GM21360 (cell line): ENCODE measurements at regions not wholly inside any gene's neighbourhood (a gene's known extent, or its start where the extent isn't known, plus 50 kb on each side); places are given as distances from the start of the nearest gene placed in this dataset.
"Not testable (repeated sequence)": the region's sequence is repeated elsewhere in the genome, so short reads cannot be mapped to it uniquely, and the experiment has no call there.

Source experiments
- ATAC-seq: cut with Tn5 transposase; IDR thresholded peaks from one replicate; pipeline ENCODE4 v1.9.1; 2021; ENCODE audit warnings: mild to moderate bottlenecking, moderate library complexity; ENCODE audit not compliant: unreplicated experiment

DNA sequence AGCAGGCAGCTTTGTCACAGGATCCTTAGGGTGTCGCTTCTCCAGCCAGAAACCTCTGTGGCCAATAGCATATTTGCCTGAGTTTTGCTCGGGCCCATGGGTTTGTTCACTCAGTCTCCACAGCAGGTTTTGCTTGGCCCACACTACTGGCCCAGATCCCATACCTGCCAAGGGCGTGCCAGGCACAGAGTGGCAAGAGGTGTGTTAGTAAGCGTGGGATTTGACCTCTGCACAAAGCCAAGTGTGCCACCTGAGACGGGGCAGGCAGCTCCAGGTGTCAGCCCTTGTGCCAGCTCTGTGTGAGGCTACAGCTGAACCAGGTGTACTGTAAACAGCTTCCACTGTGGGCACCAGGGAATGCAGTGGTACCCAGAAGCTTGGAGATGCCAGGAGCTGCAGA, 2003.0 kb downstream of the C4orf33 start:
- ATAC-seq = no peak

DNA sequence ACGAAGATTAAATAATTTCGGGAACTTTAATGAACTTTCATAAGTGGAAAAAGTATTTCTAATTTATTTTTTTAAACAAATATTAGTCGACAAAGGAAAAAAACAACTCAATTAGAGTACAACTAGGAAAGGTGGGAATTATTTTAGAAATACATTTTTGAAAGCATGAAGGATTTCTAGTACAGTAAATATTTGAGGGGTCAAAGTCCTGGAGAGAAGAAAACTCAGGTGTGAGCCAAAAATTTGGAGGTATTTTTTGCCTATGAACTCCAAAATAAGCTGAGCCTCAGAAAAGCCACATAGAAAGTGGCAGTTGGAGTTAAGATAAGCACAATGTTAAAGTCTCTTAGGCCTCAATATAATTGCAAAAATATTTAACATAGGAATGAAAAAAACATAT, 2017.3 kb downstream of the C4orf33 start:
- ATAC-seq = no peak

DNA sequence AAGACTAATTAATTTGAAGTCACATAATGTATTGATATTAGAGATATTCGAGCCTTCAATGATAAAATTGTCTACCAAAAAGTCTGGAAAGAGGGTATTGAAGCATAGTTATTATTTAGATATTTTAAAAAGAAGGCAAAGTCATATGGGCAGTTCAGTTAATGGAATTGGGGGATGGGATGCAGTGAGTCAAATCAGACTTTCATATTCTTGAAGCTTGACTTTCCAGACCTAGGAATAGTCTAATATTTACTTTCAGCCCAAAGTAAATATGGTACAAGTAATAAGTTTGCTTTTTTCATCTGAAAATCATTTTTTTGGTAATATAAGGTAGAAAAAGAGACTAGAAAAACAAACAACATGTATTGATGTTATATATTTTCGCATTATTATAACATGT, 2017.8 kb downstream of the C4orf33 start:
- no peak for ATAC-seq

GRCh38 chr4:131119661-131120060, 2023.7 kb downstream of the C4orf33 start:
- ATAC-seq = no peak

DNA sequence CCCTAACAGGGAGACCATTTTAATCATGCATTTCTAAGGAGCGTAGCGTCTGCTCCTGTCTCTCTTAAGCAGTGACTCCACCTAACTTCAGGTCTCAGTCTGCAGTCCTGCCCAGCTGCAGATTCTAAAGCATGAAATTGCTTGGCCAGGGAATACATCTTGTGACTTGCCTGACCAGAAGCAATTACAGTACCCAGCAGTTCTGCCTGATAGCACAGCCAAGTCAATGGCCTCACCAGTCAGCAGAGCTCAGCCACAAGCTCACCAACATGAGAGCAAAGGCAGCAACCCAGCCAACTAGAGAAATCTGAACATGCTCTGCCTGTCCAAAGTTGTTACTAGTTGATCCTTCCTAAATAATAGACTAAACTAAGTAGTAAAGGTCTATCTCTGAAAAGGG, 2011.9 kb upstream of the PCDH10 start:
- ATAC-seq = no peak

DNA sequence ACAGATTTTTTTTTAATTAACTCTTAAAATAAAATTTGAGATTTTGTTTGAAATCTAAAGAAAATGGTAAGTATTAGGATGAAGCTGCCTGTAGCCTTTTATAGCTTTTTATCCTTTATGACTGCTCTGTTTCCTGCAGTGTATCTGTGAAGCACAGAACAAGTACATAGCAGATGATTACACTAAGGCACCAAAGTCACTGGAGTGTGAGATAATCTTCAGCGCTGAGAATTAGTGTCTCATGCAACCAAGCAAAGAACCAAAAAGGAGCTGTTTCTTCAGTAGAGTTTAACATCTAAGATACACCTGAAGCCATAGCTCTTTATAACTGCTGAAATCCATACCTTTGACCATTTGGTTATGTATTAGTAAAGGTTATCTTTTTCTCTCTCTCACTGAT, 1989.8 kb upstream of the PCDH10 start:
- ATAC-seq = no peak

DNA sequence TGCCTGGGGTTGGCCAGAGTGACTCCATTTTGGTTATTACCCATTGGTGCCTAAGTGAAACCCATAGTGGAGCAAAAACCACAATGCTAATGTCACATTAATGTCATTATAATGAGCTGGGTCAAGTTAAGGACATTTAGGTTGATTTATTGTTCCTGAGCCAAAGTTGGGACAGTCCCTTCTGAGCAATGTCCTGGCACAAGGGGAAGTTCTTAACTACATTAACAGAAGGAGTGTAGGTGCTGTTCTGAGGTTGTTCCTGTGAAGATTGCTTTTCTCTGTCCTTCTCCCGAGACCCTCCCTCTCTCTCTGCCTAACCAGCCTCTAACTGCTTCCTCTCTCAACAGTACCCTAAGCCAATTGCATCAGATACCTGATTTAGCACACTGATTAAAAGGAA, 1956.8 kb upstream of the PCDH10 start:
- ATAC-seq = no peak

DNA sequence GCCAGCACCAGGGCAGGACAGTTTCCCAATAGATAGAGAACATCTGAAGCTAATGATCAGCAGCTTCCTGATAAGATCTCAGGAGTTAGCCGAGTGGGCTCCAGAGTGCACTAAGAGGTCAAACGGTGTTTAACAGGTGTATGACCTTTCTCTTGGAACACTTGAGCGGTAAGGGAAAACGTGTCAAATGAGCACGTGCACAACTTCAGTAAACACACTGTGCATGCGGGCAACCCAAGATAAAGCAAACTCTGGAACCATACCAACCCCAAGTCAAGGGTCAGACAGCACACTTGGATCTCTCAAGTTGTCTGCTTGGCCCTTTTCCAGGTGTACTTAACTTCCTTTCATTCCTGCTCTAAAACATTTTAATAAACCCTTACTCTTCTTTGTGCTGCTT, 1941.5 kb upstream of the PCDH10 start:
- ATAC-seq = no peak

GRCh38 chr4:131248314-131248713, 1900.8 kb upstream of the PCDH10 start:
- no peak for ATAC-seq

DNA sequence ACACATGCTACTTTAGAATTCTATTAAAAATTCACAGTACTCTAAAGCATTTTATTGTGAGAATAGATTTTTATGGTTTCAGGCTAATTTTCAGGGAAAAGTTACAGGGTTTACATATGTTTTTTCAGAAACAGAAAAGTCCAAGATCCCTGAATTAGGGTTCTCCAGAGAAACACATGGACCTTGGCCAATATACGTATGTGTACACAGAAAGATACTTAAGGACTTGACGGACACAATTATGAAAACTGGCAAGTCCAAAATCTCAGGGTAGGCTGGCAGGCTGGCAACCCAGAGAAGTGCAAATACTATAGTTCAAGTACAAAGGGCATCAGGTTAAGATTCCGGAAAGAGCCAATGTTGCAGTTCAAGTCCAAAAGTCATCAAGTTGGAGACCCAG, 1897.8 kb upstream of the PCDH10 start:
- no peak for ATAC-seq

GRCh38 chr4:131257241-131257640, 1891.9 kb upstream of the PCDH10 start:
- ATAC-seq = no peak

GRCh38 chr4:131258361-131258760, 1890.7 kb upstream of the PCDH10 start:
- ATAC-seq = no peak

DNA sequence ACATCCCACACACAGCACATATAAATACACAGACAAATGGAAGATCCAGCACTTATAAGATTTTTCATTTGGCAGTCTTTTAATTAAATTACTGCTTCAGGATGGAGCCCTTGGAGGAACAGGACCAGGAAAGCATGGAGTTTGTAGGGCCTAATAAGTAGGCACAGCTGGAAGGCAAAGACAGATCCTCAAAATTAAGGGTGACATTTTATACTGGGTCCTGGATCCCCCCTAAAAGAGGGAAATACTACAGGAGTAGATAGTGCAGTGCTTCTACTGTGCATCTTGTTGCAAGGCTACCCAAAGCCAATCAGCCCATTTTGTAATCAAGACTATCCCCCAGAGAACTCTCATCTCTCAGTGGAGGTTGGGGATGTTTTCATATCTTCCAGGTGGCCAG, 1860.7 kb upstream of the PCDH10 start:
- ATAC-seq = no peak

DNA sequence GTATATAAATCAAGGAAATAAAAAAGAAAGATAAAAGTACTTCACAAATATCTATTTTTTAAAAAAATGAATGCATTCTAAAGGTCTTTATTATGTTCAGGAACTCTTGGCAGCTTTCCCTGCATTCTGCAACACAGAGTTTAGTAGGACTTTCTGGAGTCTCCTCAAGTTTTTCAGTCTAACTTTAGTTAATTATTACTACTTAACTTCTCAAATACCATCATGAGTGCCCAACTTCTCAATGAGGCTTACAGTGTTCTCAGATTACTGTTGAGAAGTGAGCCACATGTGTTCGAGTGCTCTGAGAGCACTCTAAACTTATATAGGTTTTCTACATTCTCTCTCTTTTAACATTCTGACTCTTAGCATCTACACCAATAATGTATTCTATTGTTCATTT, 1852.9 kb upstream of the PCDH10 start:
- ATAC-seq = no peak

- no peak for ATAC-seq
Observed at GRCh38 chr4:131302108-131302507, 1847.0 kb upstream of the PCDH10 start.

DNA sequence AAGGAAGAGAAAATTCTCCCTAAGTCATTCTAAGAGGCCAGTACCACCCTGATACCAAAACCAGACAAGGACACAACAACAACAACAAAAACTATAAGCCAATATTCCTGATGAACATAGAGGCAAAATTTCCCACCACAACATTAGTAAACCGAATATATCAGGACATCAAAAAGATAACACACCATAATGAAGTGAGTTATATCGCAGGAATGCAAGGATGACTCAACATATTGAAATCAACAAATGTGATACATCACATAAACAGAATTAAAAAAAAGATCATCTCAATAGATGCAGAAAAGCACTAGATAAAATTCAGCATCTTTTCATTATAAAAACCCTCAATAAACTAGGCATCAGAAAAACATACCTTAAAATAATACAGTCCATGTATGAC, 1844.4 kb upstream of the PCDH10 start:
- no peak for ATAC-seq

GRCh38 chr4:131309628-131310027, 1839.5 kb upstream of the PCDH10 start:
- no peak for ATAC-seq

DNA sequence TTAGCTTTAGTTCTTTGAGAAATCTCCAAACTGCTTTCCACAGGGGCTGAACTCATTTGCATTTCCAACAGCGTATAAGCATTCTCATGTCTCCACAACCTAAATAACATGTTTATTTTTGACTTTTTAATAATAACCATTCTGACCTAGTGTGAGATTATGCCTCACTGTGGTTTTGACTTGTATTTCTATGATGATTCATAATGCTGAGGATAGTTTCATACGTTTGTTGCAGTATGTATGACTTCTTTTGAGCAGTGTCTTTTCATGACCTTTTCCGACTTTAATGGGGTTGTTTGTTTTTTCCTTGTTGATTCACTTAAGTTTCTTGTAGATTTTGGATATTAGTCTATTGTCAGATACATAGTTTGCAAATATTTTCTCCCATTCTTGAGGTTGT, 1833.0 kb upstream of the PCDH10 start:
- no peak for ATAC-seq

- no peak for ATAC-seq
Observed at GRCh38 chr4:131337936-131338335, 1811.2 kb upstream of the PCDH10 start.

GRCh38 chr4:131339137-131339536, 1810.0 kb upstream of the PCDH10 start:
- no peak for ATAC-seq

DNA sequence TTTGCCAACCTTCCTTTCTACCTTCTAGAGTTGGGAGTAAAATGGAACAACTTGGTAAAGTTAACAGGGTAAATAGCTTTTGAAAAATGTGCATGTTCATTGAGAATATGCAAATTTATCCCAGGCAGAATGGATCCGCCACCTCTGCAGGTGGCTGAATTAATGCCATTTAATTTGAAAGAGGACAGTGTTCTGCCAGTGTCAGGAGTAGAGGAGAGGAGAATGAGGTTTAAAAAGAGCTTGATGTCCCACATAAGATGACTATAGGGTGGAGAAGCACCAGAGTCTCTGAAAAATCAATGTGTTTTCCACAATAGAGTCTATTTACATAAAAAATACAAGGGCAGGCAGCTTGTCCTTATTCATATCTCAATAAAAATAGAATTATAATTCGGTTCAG, 1804.3 kb upstream of the PCDH10 start:
- ATAC-seq = no peak

DNA sequence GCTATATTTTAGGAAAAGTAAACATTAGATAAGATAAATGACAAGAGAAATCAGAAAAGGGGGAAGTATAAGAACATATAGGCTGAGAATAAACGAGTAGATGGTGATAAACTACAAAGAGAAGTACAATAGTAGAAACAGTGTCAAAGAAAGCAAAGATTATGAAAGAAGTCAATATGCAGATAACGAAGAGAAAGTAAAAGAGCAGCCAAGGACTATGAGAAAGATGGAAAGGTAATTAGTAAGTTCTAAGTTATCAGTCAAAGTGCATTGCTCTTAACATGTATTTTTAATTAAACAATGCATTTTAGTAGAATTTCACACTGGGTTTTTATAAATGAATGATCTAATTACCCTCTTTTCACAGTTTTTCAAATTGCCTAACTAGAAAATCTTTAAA, 1801.3 kb upstream of the PCDH10 start:
- ATAC-seq = no peak

- peak; percentile 92 for ATAC-seq
Observed at GRCh38 chr4:131348263-131348662, 1800.8 kb upstream of the PCDH10 start.

- ATAC-seq = not testable (repeated sequence)
Observed at GRCh38 chr4:131352371-131352770, 1796.7 kb upstream of the PCDH10 start.
